HS-5 (cell line): ENCODE measurements at regions not wholly inside any gene's neighbourhood (a gene's known extent, or its start where the extent isn't known, plus 50 kb on each side); places are given as distances from the start of the nearest gene placed in this dataset.
A peak's percentile ranks its signal among the peaks of the same experiment; 100 is the strongest.

Experiments
- DNase-seq: peaks from one replicate; pipeline ENCODE4 v3.0.0-alpha.2; 2012; ENCODE audit warnings: low read depth

- no peak for DNase-seq
These were observed 133.0 kb downstream of the ZDHHC21 start for GRCh38 chr9:14560194-14560593.

GRCh38 chr9:14554886-14555285, 138.3 kb downstream of the ZDHHC21 start:
- no peak for DNase-seq

- no peak for DNase-seq
These were observed 145.8 kb downstream of the ZDHHC21 start for GRCh38 chr9:14547245-14548060.

- no peak for DNase-seq
These were observed 146.5 kb downstream of the ZDHHC21 start for GRCh38 chr9:14546693-14547092.

- DNase-seq, result no peak
These were observed 151.2 kb downstream of the ZDHHC21 start for GRCh38 chr9:14542071-14542470.

GRCh38 chr9:14538526-14538925, 154.7 kb downstream of the ZDHHC21 start:
- DNase-seq, result no peak

- DNase-seq, result no peak
These were observed 157.9 kb downstream of the ZDHHC21 start for GRCh38 chr9:14535161-14535955.

- DNase-seq, result no peak
These were observed 159.2 kb downstream of the ZDHHC21 start for GRCh38 chr9:14533867-14534640.

- DNase-seq, result peak; percentile 10
These were observed 160.6 kb downstream of the ZDHHC21 start for GRCh38 chr9:14532456-14533115.

- no peak for DNase-seq
These were observed 161.6 kb downstream of the ZDHHC21 start for GRCh38 chr9:14531341-14532269.

- no peak for DNase-seq
These were observed 162.4 kb downstream of the ZDHHC21 start for GRCh38 chr9:14530841-14531240.

- no peak for DNase-seq
These were observed 162.9 kb downstream of the ZDHHC21 start for GRCh38 chr9:14530366-14530765.

GRCh38 chr9:14529629-14530028, 163.6 kb downstream of the ZDHHC21 start:
- no peak for DNase-seq

- no peak for DNase-seq
These were observed 164.2 kb downstream of the ZDHHC21 start for GRCh38 chr9:14529054-14529453.

- no peak for DNase-seq
These were observed 166.7 kb downstream of the ZDHHC21 start for GRCh38 chr9:14526504-14526903.

- no peak for DNase-seq
These were observed 167.4 kb downstream of the ZDHHC21 start for GRCh38 chr9:14525856-14526255.

- no peak for DNase-seq
These were observed 168.2 kb downstream of the ZDHHC21 start for GRCh38 chr9:14524873-14525515.

- DNase-seq, result no peak
These were observed 169.7 kb downstream of the ZDHHC21 start for GRCh38 chr9:14523545-14523944.

- DNase-seq, result no peak
These were observed 170.4 kb downstream of the ZDHHC21 start for GRCh38 chr9:14522627-14523379.

- no peak for DNase-seq
These were observed 172.9 kb downstream of the ZDHHC21 start for GRCh38 chr9:14520341-14520740.
